ENCODE measurements at regions not wholly inside any gene's neighbourhood (a gene's known extent, or its start where the extent isn't known, plus 50 kb on each side); places are given as distances from the start of the nearest gene placed in this dataset.

- Histone ChIP-seq H3K27ac (ENCODE audit: low read length in 2 of 2) (no peak overlapping the region), H3K36me3 (replicated peaks in 1 of 2; ENCODE audit: control extremely low read depth in 1 of 2, control insufficient read depth in 1 of 2, extremely low read depth in 1 of 2, insufficient read depth in 2 of 2, low read length in 1 of 2) (no peaks in the 10 kb centered on the region), H4K20me1 (ENCODE audit: control insufficient read depth, insufficient read depth, low read length, poor library complexity, severe bottlenecking) (no peaks in the 10 kb centered on the region), H3K4me3 (ENCODE audit: control extremely low read depth in 1 of 5, extremely low read depth in 1 of 5, insufficient read depth in 1 of 5, low read depth in 2 of 5, low read length in 4 of 5) (no peak overlapping the region), H3K79me2 (ENCODE audit: control insufficient read depth, insufficient read depth, low read length) (no peaks in the 10 kb centered on the region), H3K9me3 (ENCODE audit: control extremely low read depth in 1 of 3, control insufficient read depth in 2 of 3, insufficient read depth in 1 of 3, low read length in 2 of 3) (peaks cover 0 to 24% (median 0%) of the 10 kb centered on the region in 3 donors), H3K4me2 (replicated peaks; ENCODE audit: low read depth, low read length, poor library complexity, severe bottlenecking) (no peak overlapping the region), H3K9ac (ENCODE audit: low read length) (no peak overlapping the region), H2AFZ (ENCODE audit: insufficient read depth, low read depth, low read length, poor library complexity, severe bottlenecking) (no peak overlapping the region), H3K4me1 (ENCODE audit: control insufficient read depth in 2 of 2, insufficient read depth in 2 of 2, low read length in 2 of 2) (no peaks in the 10 kb centered on the region), H3K27me3 (replicated peaks in 1 of 4; ENCODE audit: control extremely low read depth in 1 of 4, control insufficient read depth in 3 of 4, insufficient read depth in 4 of 4, low read length in 3 of 4) (no peaks in the 10 kb centered on the region)
- no peak for TF ChIP-seq CTCF (IDR thresholded peaks at IDR 0.05)
- no peaks in the 10 kb centered on the region for H3K9me3 Mint-ChIP-seq (ENCODE audit: insufficient read depth)
- intact Hi-C loops (cut with micrococcal nuclease) = no loop called here
- H3K27me3 Mint-ChIP-seq = peaks cover 12% of the 10 kb centered on the region
- ChIA-PET CTCF (no interaction called here), POLR2A (no interaction called here)
- DNase-seq = no peak
- 63% methylated on average over 9 of the region's 11 CpGs for WGBS (ENCODE audit: insufficient coverage)
- no peak overlapping the region for H3K4me3 Mint-ChIP-seq
- no peak for ATAC-seq (ENCODE audit: low read depth)
- H3K27ac Mint-ChIP-seq = no peak overlapping the region
- H3K4me1 Mint-ChIP-seq = no peaks in the 10 kb centered on the region
These were observed 151.9 kb upstream of the LINGO1 start for GRCh38 chr15:77784361-77785292.

- peaks cover 9% of the 10 kb centered on the region for H3K27me3 Mint-ChIP-seq
- Histone ChIP-seq H3K79me2 (ENCODE audit: control insufficient read depth, insufficient read depth, low read length) (no peaks in the 10 kb centered on the region), H3K9ac (ENCODE audit: low read length) (no peak overlapping the region), H4K20me1 (ENCODE audit: control insufficient read depth, insufficient read depth, low read length, poor library complexity, severe bottlenecking) (no peaks in the 10 kb centered on the region), H3K4me3 (ENCODE audit: control extremely low read depth in 1 of 5, extremely low read depth in 1 of 5, insufficient read depth in 1 of 5, low read depth in 2 of 5, low read length in 4 of 5) (no peak overlapping the region), H3K27me3 (replicated peaks in 1 of 4; ENCODE audit: control extremely low read depth in 1 of 4, control insufficient read depth in 3 of 4, insufficient read depth in 4 of 4, low read length in 3 of 4) (no peaks in the 10 kb centered on the region), H3K27ac (ENCODE audit: low read length in 2 of 2) (no peak overlapping the region), H3K36me3 (replicated peaks in 1 of 2; ENCODE audit: control extremely low read depth in 1 of 2, control insufficient read depth in 1 of 2, extremely low read depth in 1 of 2, insufficient read depth in 2 of 2, low read length in 1 of 2) (no peaks in the 10 kb centered on the region), H3K4me2 (replicated peaks; ENCODE audit: low read depth, low read length, poor library complexity, severe bottlenecking) (no peak overlapping the region), H3K9me3 (ENCODE audit: control extremely low read depth in 1 of 3, control insufficient read depth in 2 of 3, insufficient read depth in 1 of 3, low read length in 2 of 3) (peaks cover 0 to 24% (median 0%) of the 10 kb centered on the region in 3 donors), H3K4me1 (ENCODE audit: control insufficient read depth in 2 of 2, insufficient read depth in 2 of 2, low read length in 2 of 2) (no peaks in the 10 kb centered on the region), H2AFZ (ENCODE audit: insufficient read depth, low read depth, low read length, poor library complexity, severe bottlenecking) (no peak overlapping the region)
- ATAC-seq (ENCODE audit: low read depth) = no peak
- DNase-seq = no peak
- H3K4me1 Mint-ChIP-seq = no peaks in the 10 kb centered on the region
- no peak overlapping the region for H3K27ac Mint-ChIP-seq
- ChIA-PET POLR2A (no interaction called here), CTCF (no interaction called here)
- intact Hi-C loops (cut with micrococcal nuclease) = no loop called here
- no peak for TF ChIP-seq EZH2 (IDR thresholded peaks at IDR 0.05; ENCODE audit: borderline replicate concordance, insufficient read depth, low read depth, low read length, poor library complexity, severe bottlenecking)
- TF ChIP-seq CTCF (IDR thresholded peaks at IDR 0.05) = no peak
- no peaks in the 10 kb centered on the region for H3K9me3 Mint-ChIP-seq (ENCODE audit: insufficient read depth)
- WGBS (ENCODE audit: insufficient coverage) = 82% methylated on average over 10 of the region's 10 CpGs
- no peak overlapping the region for H3K4me3 Mint-ChIP-seq
These were observed 150.9 kb upstream of the LINGO1 start for GRCh38 chr15:77783636-77784035.

All from B cell (primary cell).